Choroid plexus epithelial cell (primary cell): ENCODE measurements at regions not wholly inside any gene's neighbourhood (a gene's known extent, or its start where the extent isn't known, plus 50 kb on each side); places are given as distances from the start of the nearest gene placed in this dataset.
A peak's percentile ranks its signal among the peaks of the same experiment; 100 is the strongest.

Experiments
- DNase-seq: peaks from one replicate; pipeline ENCODE4 v3.0.0-alpha.2; 2010; ENCODE audit warnings: low read depth
- H3K4me3 ChIP-seq: 2 replicates; pipeline ENCODE4 v1.5.1; 2011; ENCODE audit warnings: low read depth, mild to moderate bottlenecking, control low read depth, low read length, moderate library complexity
- CTCF ChIP-seq: conservative IDR thresholded peaks from 2 replicates; pipeline ENCODE4 v1.5.1; 2011; ENCODE audit warnings: low read depth, mild to moderate bottlenecking, control low read depth, inconsistent platforms, low read length, moderate library complexity

- no peak overlapping the region for H3K4me3 ChIP-seq
- no peak for DNase-seq
- no peak for TF ChIP-seq CTCF
Measured at GRCh38 chr11:79982185-79982584, 541.4 kb upstream of the TENM4 start.

GRCh38 chr11:79980916-79981315 is 540.1 kb upstream of the TENM4 start:
- no peak for DNase-seq
- no peak overlapping the region for H3K4me3 ChIP-seq
- TF ChIP-seq CTCF: no peak

GRCh38 chr11:79973721-79974617 is 533.1 kb upstream of the TENM4 start:
- TF ChIP-seq CTCF: no peak
- no peak overlapping the region for H3K4me3 ChIP-seq
- DNase-seq: peak; percentile 7

GRCh38 chr11:79971255-79971654 is 530.4 kb upstream of the TENM4 start:
- no peak for DNase-seq
- no peak for TF ChIP-seq CTCF
- no peak overlapping the region for H3K4me3 ChIP-seq

GRCh38 chr11:79966592-79966991 is 525.8 kb upstream of the TENM4 start:
- DNase-seq: no peak
- H3K4me3 ChIP-seq: no peak overlapping the region
- TF ChIP-seq CTCF: no peak

- no peak for DNase-seq
- no peak for TF ChIP-seq CTCF
Measured at GRCh38 chr11:79963856-79964645, 523.2 kb upstream of the TENM4 start.

More at GRCh38 chr11:79963856-79964645, 523.2 kb upstream of the TENM4 start:
- H3K4me3 ChIP-seq: no peak overlapping the region
